HL-60 (cell line): ENCODE measurements at regions not wholly inside any gene's neighbourhood (a gene's known extent, or its start where the extent isn't known, plus 50 kb on each side); places are given as distances from the start of the nearest gene placed in this dataset.

Experiments
- CTCF ChIP-seq: IDR thresholded peaks from one replicate; pipeline ENCODE4 v1.5.1; 2011; ENCODE audit warnings: low read length, control low read depth, inconsistent platforms; ENCODE audit not compliant: insufficient read depth
- GABPA ChIP-seq: IDR thresholded peaks from 2 replicates; pipeline ENCODE4 v1.6.1; 2012; ENCODE audit warnings: low read depth
- SPI1 ChIP-seq: IDR thresholded peaks from 2 replicates; pipeline ENCODE4 v1.6.1; 2012; ENCODE audit warnings: low read depth, mild to moderate bottlenecking, borderline replicate concordance

DNA sequence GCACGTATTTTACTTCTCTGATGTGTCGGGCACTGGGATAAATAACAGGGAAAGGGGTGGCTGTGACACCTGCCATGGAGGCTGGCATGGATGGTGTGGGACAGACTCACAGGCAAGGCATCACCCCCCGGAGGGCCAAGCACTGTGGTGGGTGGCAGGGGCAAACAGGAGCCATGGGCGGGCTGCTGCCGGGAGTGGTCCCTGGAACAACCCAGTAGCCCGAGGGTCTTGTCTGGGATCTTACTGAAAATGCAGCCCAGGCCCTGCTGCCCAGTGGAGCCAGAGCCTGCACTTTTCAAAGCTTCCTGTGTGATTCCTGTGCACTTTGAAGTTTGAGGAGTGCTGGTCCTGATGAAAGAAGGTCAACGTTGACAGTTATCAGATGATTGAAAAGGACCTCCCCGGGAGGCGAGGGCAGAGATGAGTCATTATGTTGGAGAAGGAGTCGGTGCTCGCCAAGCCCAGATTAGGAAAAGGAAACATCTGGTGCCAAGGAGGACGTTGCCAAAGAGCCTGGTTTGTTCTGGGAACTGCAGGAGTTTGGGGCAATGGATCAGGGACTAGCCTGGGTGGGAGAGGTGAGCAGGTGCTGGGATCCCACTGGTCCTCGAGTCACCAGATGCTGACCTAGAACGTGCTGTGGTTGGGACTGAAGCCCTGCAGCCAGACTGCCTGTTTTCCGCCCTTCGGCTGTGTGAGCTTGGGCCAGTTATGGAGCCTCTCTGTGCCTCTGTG is 130.0 kb upstream of the GGTLC1 start:
- TF ChIP-seq CTCF, result no peak
- TF ChIP-seq GABPA, result no peak
- TF ChIP-seq SPI1, result no peak
